WTC11 (cell line): ENCODE measurements at regions not wholly inside any gene's neighbourhood (a gene's known extent, or its start where the extent isn't known, plus 50 kb on each side); places are given as distances from the start of the nearest gene placed in this dataset.

ENCODE experiments used
- ATAC-seq: fragments of 200-7000 bp; cut with Tn5 transposase; 2 replicates; pipeline ENCODE4 v1.10.0; 2021; ENCODE audit warnings: mild to moderate bottlenecking, moderate library complexity
- CTCF ChIA-PET: fragments of 300-600 bp; sonication (Branson Sonifier 250); formaldehyde crosslinking; loops from one replicate; lab custom pipeline; 2021; ENCODE audit warnings: antibody characterized with exemption; lab: Charles Lee
- POLR2A ChIA-PET: fragments of 350-600 bp; sonication (Branson Sonifier 250); formaldehyde crosslinking; loops from one replicate; lab custom pipeline; 2021; ENCODE audit warnings: antibody characterized with exemption; lab: Charles Lee
- DNase-seq: peaks from one replicate; pipeline ENCODE4 v3.0.0; 2021; ENCODE audit warnings: low spot score
- H3K27ac Mint-ChIP-seq: 2 replicates; pipeline ENCODE4 v1.8.0; 2021; ENCODE audit warnings: mixed read lengths
- H3K27me3 Mint-ChIP-seq: 2 replicates; pipeline ENCODE4 v1.8.0; 2021; ENCODE audit warnings: low read depth, mild to moderate bottlenecking, moderate library complexity, mixed read lengths
- H3K36me3 Mint-ChIP-seq: 2 replicates; pipeline ENCODE4 v1.8.0; 2021; ENCODE audit warnings: mixed read lengths
- H3K4me1 Mint-ChIP-seq: 2 replicates; pipeline ENCODE4 v1.8.0; 2022; ENCODE audit warnings: mixed read lengths
- H3K4me3 Mint-ChIP-seq: 2 replicates; pipeline ENCODE4 v1.8.0; 2021; ENCODE audit warnings: mild to moderate bottlenecking, moderate library complexity, mixed read lengths
- H3K9me3 Mint-ChIP-seq: 2 replicates; pipeline ENCODE4 v1.8.0; 2021; ENCODE audit warnings: mixed read lengths
- CBFB ChIP-seq: sonication (generic); formaldehyde crosslinking; IDR thresholded peaks from 2 replicates; pipeline ENCODE4 v1.8.1; 2022; ENCODE audit warnings: mild to moderate bottlenecking, low read depth, missing genetic modification reagents
- CREB1 ChIP-seq: sonication (generic); formaldehyde crosslinking; IDR thresholded peaks from 2 replicates; pipeline ENCODE4 v1.8.0; 2023; ENCODE audit warnings: mild to moderate bottlenecking, missing genetic modification reagents
- CREM ChIP-seq: sonication (generic); formaldehyde crosslinking; IDR thresholded peaks from 2 replicates; pipeline ENCODE4 v1.8.1; 2022; ENCODE audit warnings: mild to moderate bottlenecking, missing genetic modification reagents, moderate library complexity
- STAT6 ChIP-seq: sonication (generic); formaldehyde crosslinking; conservative IDR thresholded peaks from 2 replicates; pipeline ENCODE4 v1.8.1; 2023; ENCODE audit warnings: mild to moderate bottlenecking, low read depth, missing genetic modification reagents, moderate library complexity
- ZMAT4 ChIP-seq: fragments of 250-450 bp; sonication (Bioruptor Pico); IDR thresholded peaks from 2 replicates; pipeline ENCODE4 v1.9.0; 2021; ENCODE audit warnings: mild to moderate bottlenecking
- ZNF121 ChIP-seq: sonication (generic); formaldehyde crosslinking; IDR thresholded peaks from 2 replicates; pipeline ENCODE4 v1.8.0; 2023; ENCODE audit warnings: missing genetic modification reagents
- ZNF263 ChIP-seq: sonication (generic); formaldehyde crosslinking; IDR thresholded peaks from 2 replicates; pipeline ENCODE4 v1.8.1; 2022; ENCODE audit warnings: low read depth, mild to moderate bottlenecking, moderate library complexity, missing genetic modification reagents
- ZNF671 ChIP-seq: fragments of 250-450 bp; sonication (Bioruptor Pico); IDR thresholded peaks from 2 replicates; pipeline ENCODE4 v1.8.0; 2021; ENCODE audit warnings: mild to moderate bottlenecking
- ZSCAN18 ChIP-seq: fragments of 250-450 bp; sonication (Bioruptor Pico); IDR thresholded peaks from 2 replicates; pipeline ENCODE4 v2.1.2; 2022; ENCODE audit warnings: mild to moderate bottlenecking, moderate library complexity
- TF ChIP-seq, protein P1 (sequence below): sonication (generic); formaldehyde crosslinking; IDR thresholded peaks from 2 replicates; pipeline ENCODE4 v1.8.0; 2023; ENCODE audit warnings: missing genetic modification reagents, mild to moderate bottlenecking, borderline replicate concordance
- TF ChIP-seq, protein P2 (sequence below): sonication (generic); formaldehyde crosslinking; IDR thresholded peaks from 2 replicates; pipeline ENCODE4 v1.8.1; 2022; ENCODE audit warnings: mild to moderate bottlenecking, missing genetic modification reagents, moderate library complexity, borderline replicate concordance
- TF ChIP-seq, protein P3 (sequence below): fragments of 250-450 bp; sonication (Bioruptor Pico); IDR thresholded peaks from 2 replicates; pipeline ENCODE4 v1.9.0; 2021; ENCODE audit warnings: moderate library complexity, mild to moderate bottlenecking, inconsistent platforms, borderline replicate concordance

DNA sequence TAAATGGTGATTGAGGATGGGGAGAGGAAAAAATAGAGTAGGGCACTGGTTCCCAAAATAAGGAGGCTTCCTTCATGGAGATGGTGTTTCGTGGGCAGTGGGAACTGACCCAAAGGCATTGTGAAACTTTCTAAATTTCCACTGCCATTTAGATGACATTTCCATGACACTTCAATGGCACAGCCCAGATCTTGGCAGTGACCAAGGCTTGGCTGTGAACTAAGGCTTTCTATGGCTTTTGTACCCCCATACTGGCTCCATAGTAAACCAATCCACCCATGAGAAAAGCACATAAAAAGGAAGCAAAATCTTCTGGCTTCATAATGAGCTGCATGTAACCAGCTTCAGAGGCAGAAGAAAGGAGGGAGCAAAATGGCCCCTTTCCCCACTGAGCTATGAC is 321.0 kb upstream of the TLE4 start:
- H3K4me3 Mint-ChIP-seq, result no peak overlapping the region
- H3K27ac Mint-ChIP-seq, result no peak overlapping the region
- ChIA-PET POLR2A (no interaction called here), CTCF (no interaction called here)
- no peak for DNase-seq
- H3K4me1 Mint-ChIP-seq, result peaks cover 14% of the 10 kb centered on the region
- no peak for ATAC-seq
- H3K36me3 Mint-ChIP-seq, result 0 out of 2 replicates have a peak, but pooled peaks cover 3% of the 10 kb centered on the region
- H3K27me3 Mint-ChIP-seq, result no peaks in the 10 kb centered on the region
- TF ChIP-seq, protein P1, sequence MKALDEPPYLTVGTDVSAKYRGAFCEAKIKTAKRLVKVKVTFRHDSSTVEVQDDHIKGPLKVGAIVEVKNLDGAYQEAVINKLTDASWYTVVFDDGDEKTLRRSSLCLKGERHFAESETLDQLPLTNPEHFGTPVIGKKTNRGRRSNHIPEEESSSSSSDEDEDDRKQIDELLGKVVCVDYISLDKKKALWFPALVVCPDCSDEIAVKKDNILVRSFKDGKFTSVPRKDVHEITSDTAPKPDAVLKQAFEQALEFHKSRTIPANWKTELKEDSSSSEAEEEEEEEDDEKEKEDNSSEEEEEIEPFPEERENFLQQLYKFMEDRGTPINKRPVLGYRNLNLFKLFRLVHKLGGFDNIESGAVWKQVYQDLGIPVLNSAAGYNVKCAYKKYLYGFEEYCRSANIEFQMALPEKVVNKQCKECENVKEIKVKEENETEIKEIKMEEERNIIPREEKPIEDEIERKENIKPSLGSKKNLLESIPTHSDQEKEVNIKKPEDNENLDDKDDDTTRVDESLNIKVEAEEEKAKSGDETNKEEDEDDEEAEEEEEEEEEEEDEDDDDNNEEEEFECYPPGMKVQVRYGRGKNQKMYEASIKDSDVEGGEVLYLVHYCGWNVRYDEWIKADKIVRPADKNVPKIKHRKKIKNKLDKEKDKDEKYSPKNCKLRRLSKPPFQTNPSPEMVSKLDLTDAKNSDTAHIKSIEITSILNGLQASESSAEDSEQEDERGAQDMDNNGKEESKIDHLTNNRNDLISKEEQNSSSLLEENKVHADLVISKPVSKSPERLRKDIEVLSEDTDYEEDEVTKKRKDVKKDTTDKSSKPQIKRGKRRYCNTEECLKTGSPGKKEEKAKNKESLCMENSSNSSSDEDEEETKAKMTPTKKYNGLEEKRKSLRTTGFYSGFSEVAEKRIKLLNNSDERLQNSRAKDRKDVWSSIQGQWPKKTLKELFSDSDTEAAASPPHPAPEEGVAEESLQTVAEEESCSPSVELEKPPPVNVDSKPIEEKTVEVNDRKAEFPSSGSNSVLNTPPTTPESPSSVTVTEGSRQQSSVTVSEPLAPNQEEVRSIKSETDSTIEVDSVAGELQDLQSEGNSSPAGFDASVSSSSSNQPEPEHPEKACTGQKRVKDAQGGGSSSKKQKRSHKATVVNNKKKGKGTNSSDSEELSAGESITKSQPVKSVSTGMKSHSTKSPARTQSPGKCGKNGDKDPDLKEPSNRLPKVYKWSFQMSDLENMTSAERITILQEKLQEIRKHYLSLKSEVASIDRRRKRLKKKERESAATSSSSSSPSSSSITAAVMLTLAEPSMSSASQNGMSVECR (CRISPR knock-in tag), result no peak
- no peak for TF ChIP-seq CREM (CRISPR knock-in tag)
- peaks cover 12% of the 10 kb centered on the region for H3K9me3 Mint-ChIP-seq

DNA sequence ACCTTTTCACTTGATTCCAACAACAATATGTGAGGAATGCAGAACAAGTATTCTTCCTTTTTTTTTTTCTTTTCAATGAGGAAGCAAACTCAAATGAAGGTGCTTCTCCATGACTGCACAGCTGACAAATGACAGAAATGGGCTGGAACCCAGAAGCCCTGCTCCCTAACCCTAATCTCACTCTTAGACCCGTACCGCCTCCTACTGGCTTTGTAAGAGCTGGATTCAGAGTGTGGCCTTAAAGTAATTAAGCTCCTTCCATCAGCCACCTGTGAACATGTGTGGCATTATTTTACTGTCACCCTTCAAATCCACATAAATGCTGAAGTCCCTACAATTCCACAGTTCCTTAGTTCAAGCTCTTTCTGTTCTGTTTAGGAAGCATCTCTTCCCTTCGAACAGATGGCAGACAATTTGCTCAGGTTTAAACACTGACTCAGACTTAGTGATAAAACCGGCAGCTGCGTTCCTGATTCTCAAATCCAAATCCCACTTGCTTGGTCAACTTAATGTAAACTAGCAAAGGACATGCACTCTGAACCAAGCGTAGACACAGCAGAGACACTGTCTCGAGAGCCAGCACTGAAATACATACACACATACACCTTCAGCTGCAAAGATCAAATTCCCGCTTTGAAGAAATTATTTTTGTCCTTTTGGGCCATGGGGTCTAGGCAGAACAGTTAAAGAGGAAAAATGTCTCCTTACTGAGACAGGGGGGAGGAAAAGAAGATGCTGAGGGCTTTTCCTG is 316.7 kb upstream of the TLE4 start:
- TF ChIP-seq ZNF263 (CRISPR knock-in tag) (no peak), CBFB (CRISPR knock-in tag) (no peak)
- ChIA-PET CTCF (interaction anchor here (0.6 to 2.0 kb wide), 41 partner anchors 9 to 655 kb away, joined by 3 to 38 read pairs (median 4); partner anchors contain the start of gene TLE4), POLR2A (interaction anchor here (0.6 kb wide), 1 partner anchor 126 kb away, joined by 3 read pairs; no protein-coding TSS in a partner anchor)
- H3K27me3 Mint-ChIP-seq, result no peaks in the 10 kb centered on the region
- no peak overlapping the region for H3K4me3 Mint-ChIP-seq
- peak; percentile 42 for DNase-seq
- peak; percentile 81 for ATAC-seq
- no peak overlapping the region for H3K27ac Mint-ChIP-seq
- H3K36me3 Mint-ChIP-seq, result 0 out of 2 replicates have a peak, but pooled peaks cover 3% of the 10 kb centered on the region
- peaks cover 12% of the 10 kb centered on the region for H3K9me3 Mint-ChIP-seq
- H3K4me1 Mint-ChIP-seq, result no peaks in the 10 kb centered on the region

GRCh38 chr9:79255651-79256260 is 316.0 kb upstream of the TLE4 start:
- H3K36me3 Mint-ChIP-seq, result 0 out of 2 replicates have a peak, but pooled peaks cover 3% of the 10 kb centered on the region
- no peak overlapping the region for H3K27ac Mint-ChIP-seq
- no peaks in the 10 kb centered on the region for H3K27me3 Mint-ChIP-seq
- POLR2A ChIA-PET, result no interaction called here
- no peaks in the 10 kb centered on the region for H3K4me1 Mint-ChIP-seq
- CTCF ChIA-PET, result interaction anchor here (0.6 to 2.0 kb wide), 33 partner anchors 8 to 655 kb away, joined by 3 to 38 read pairs (median 5); no protein-coding TSS in a partner anchor
- ATAC-seq (no peak), DNase-seq (no peak)
- H3K9me3 Mint-ChIP-seq, result peaks cover 12% of the 10 kb centered on the region
- no peak overlapping the region for H3K4me3 Mint-ChIP-seq
- TF ChIP-seq, protein P2, sequence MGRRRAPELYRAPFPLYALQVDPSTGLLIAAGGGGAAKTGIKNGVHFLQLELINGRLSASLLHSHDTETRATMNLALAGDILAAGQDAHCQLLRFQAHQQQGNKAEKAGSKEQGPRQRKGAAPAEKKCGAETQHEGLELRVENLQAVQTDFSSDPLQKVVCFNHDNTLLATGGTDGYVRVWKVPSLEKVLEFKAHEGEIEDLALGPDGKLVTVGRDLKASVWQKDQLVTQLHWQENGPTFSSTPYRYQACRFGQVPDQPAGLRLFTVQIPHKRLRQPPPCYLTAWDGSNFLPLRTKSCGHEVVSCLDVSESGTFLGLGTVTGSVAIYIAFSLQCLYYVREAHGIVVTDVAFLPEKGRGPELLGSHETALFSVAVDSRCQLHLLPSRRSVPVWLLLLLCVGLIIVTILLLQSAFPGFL (CRISPR knock-in tag), result no peak
- TF ChIP-seq, protein P1 (CRISPR knock-in tag), result no peak
- TF ChIP-seq ZNF263 (CRISPR knock-in tag), result no peak
- no peak for TF ChIP-seq ZNF121 (CRISPR knock-in tag)
- no peak for TF ChIP-seq ZMAT4 (CRISPR knock-in tag)
- TF ChIP-seq ZSCAN18 (CRISPR knock-in tag), result no peak
- no peak for TF ChIP-seq ZNF671 (CRISPR knock-in tag)
- no peak for TF ChIP-seq CBFB (CRISPR knock-in tag)
- no peak for TF ChIP-seq STAT6
- no peak for TF ChIP-seq CREB1 (CRISPR knock-in tag)
- TF ChIP-seq, protein P3, sequence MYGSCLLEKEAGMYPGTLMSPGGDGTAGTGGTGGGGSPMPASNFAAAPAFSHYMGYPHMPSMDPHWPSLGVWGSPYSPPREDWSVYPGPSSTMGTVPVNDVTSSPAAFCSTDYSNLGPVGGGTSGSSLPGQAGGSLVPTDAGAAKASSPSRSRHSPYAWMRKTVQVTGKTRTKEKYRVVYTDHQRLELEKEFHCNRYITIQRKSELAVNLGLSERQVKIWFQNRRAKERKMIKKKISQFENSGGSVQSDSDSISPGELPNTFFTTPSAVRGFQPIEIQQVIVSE (CRISPR knock-in tag), result no peak
